A673 (cell line): ENCODE measurements at regions not wholly inside any gene's neighbourhood (a gene's known extent, or its start where the extent isn't known, plus 50 kb on each side); places are given as distances from the start of the nearest gene placed in this dataset.
"Not testable (repeated sequence)": the region's sequence is repeated elsewhere in the genome, so short reads cannot be mapped to it uniquely, and the experiment has no call there.

Source experiments
- BruUV-seq: library from RNA; stranded (reverse); fragments of 400-500 nt; replicated peaks from 2 replicates; lab custom pipeline; 2021; lab: Mats Ljungman, UMichigan
- CTCF ChIA-PET: fragments of 300-600 bp; sonication (Branson Sonifier 250); formaldehyde crosslinking; loops from one replicate; lab custom pipeline; 2022; ENCODE audit warnings: antibody characterized with exemption; lab: Charles Lee
- POLR2A ChIA-PET: fragments of 300-600 bp; sonication (Branson Sonifier 250); formaldehyde crosslinking; loops from one replicate; lab custom pipeline; 2022; ENCODE audit warnings: antibody characterized with exemption; ENCODE audit not compliant: low non-redundant PET; lab: Charles Lee
- DNase-seq: peaks from one replicate; pipeline ENCODE4 v3.0.0-alpha.2; 2015; ENCODE audit warnings: low spot score
- H3K27ac ChIP-seq: fragments of 200-600 bp; sonication (generic); 2 replicates; pipeline ENCODE4 v1.5.1; 2016; ENCODE audit warnings: mixed run types, low read depth, mild to moderate bottlenecking, mixed read lengths, antibody characterized with exemption, low read length; ENCODE audit not compliant: poor library complexity, severe bottlenecking
- H3K27me3 ChIP-seq: fragments of 200-600 bp; sonication (generic); replicated peaks from 2 replicates; pipeline ENCODE4 v1.6.1; 2017; ENCODE audit warnings: mixed run types, low read depth, mild to moderate bottlenecking, mixed read lengths, antibody characterized with exemption, low read length; ENCODE audit not compliant: insufficient read depth, poor library complexity
- H3K36me3 ChIP-seq: fragments of 200-600 bp; sonication (generic); 2 replicates; pipeline ENCODE4 v1.6.1; 2016; ENCODE audit warnings: mixed run types, mild to moderate bottlenecking, mixed read lengths, antibody characterized with exemption, low read length; ENCODE audit not compliant: insufficient read depth, poor library complexity, severe bottlenecking
- H3K4me1 ChIP-seq: fragments of 200-600 bp; sonication (generic); 2 replicates; pipeline ENCODE4 v1.6.1; 2017; ENCODE audit warnings: mixed run types, mild to moderate bottlenecking, mixed read lengths, antibody characterized with exemption, low read length; ENCODE audit not compliant: insufficient read depth, poor library complexity, severe bottlenecking
- H3K4me3 ChIP-seq: fragments of 200-600 bp; sonication (generic); 2 replicates; pipeline ENCODE4 v1.5.1; 2016; ENCODE audit warnings: low read depth, mixed run types, mild to moderate bottlenecking, mixed read lengths, low read length; ENCODE audit not compliant: poor library complexity, severe bottlenecking
- H3K9me3 ChIP-seq: fragments of 200-600 bp; sonication (generic); 2 replicates; pipeline ENCODE4 v1.6.1; 2016; ENCODE audit warnings: mixed run types, low read depth, mild to moderate bottlenecking, mixed read lengths, antibody characterized with exemption, low read length; ENCODE audit not compliant: poor library complexity, severe bottlenecking
- intact Hi-C: fragments of 100-400 bp; cut with micrococcal nuclease; formaldehyde crosslinking; loops from one replicate; pipeline ENCODE4 v1.10.0; 2022; ENCODE audit not compliant: unreplicated experiment

- H3K27me3 ChIP-seq, CTCF ChIA-PET, H3K4me3 ChIP-seq, BruUV-seq, POLR2A ChIA-PET, H3K36me3 ChIP-seq, H3K4me1 ChIP-seq, DNase-seq, H3K27ac ChIP-seq, intact Hi-C loops: not testable (repeated sequence)
- H3K9me3 ChIP-seq: peaks cover 60% of the 10 kb centered on the region
Observed at GRCh38 chr16:34609435-34609834, 1150.0 kb downstream of the TP53TG3F start.
